ENCODE measurements at regions not wholly inside any gene's neighbourhood (a gene's known extent, or its start where the extent isn't known, plus 50 kb on each side); places are given as distances from the start of the nearest gene placed in this dataset.
"Not testable (repeated sequence)": the region's sequence is repeated elsewhere in the genome, so short reads cannot be mapped to it uniquely, and the experiment has no call there.

- Histone ChIP-seq H3K9ac (ENCODE audit: low read depth, low read length) (no peak overlapping the region), H3K4me1 (ENCODE audit: insufficient read depth, low read length) (peaks cover 13% of the 10 kb centered on the region), H3K9me3 (ENCODE audit: insufficient read depth, low read depth, low read length) (no peaks in the 10 kb centered on the region), H3K36me3 (ENCODE audit: insufficient read depth, low read length) (no peaks in the 10 kb centered on the region), H3K27ac (ENCODE audit: low read depth, low read length) (peak overlapping the region; percentile 28; the same call in 1 of the 2 replicates), H3K4me3 (ENCODE audit: low read length) (no peak overlapping the region), H3K27me3 (ENCODE audit: insufficient read depth, low read length) (no peaks in the 10 kb centered on the region)
- WGBS: 90% methylated on average over 2 of the region's 2 CpGs
Observed at GRCh38 chr2:199570934-199571333, 113.2 kb upstream of the SATB2 start.

- Histone ChIP-seq H3K4me1 (ENCODE audit: insufficient read depth, low read length) (peaks cover 13% of the 10 kb centered on the region), H3K27me3 (ENCODE audit: insufficient read depth, low read length) (no peaks in the 10 kb centered on the region), H3K9me3 (ENCODE audit: insufficient read depth, low read depth, low read length) (no peaks in the 10 kb centered on the region), H3K27ac (ENCODE audit: low read depth, low read length) (no peak overlapping the region), H3K4me3 (ENCODE audit: low read length) (no peak overlapping the region), H3K36me3 (ENCODE audit: insufficient read depth, low read length) (no peaks in the 10 kb centered on the region), H3K9ac (ENCODE audit: low read depth, low read length) (no peak overlapping the region)
- no CpG with 5 or more reads among the region's 1 CpG for WGBS
Observed at GRCh38 chr2:199569336-199569735, 111.6 kb upstream of the SATB2 start.

GRCh38 chr2:199558156-199558555 lies 100.4 kb upstream of the SATB2 start:
- Histone ChIP-seq H3K4me1 (ENCODE audit: insufficient read depth, low read length) (no peaks in the 10 kb centered on the region), H3K9ac (ENCODE audit: low read depth, low read length) (no peak overlapping the region), H3K36me3 (ENCODE audit: insufficient read depth, low read length) (no peaks in the 10 kb centered on the region), H3K4me3 (ENCODE audit: low read length) (no peak overlapping the region), H3K9me3 (ENCODE audit: insufficient read depth, low read depth, low read length) (no peaks in the 10 kb centered on the region), H3K27ac (ENCODE audit: low read depth, low read length) (no peak overlapping the region), H3K27me3 (ENCODE audit: insufficient read depth, low read length) (no peaks in the 10 kb centered on the region)
- WGBS: 94% methylated on average over 13 of the region's 14 CpGs

- Histone ChIP-seq H3K4me3 (ENCODE audit: low read length) (no peak overlapping the region), H3K9me3 (ENCODE audit: insufficient read depth, low read depth, low read length) (no peaks in the 10 kb centered on the region), H3K27ac (ENCODE audit: low read depth, low read length) (no peak overlapping the region), H3K36me3 (ENCODE audit: insufficient read depth, low read length) (no peaks in the 10 kb centered on the region), H3K9ac (ENCODE audit: low read depth, low read length) (no peak overlapping the region), H3K4me1 (ENCODE audit: insufficient read depth, low read length) (no peaks in the 10 kb centered on the region; the same call in 1 of the 2 replicates), H3K27me3 (ENCODE audit: insufficient read depth, low read length) (no peaks in the 10 kb centered on the region)
- 95% methylated on average over 12 of the region's 12 CpGs for WGBS
Observed at GRCh38 chr2:199556527-199557285, 99.0 kb upstream of the SATB2 start.

- whole genome bisulfite sequencing: no CpG with 5 or more reads among the region's 2 CpGs
Observed at GRCh38 chr2:199554026-199554425, 96.3 kb upstream of the SATB2 start.

DNA sequence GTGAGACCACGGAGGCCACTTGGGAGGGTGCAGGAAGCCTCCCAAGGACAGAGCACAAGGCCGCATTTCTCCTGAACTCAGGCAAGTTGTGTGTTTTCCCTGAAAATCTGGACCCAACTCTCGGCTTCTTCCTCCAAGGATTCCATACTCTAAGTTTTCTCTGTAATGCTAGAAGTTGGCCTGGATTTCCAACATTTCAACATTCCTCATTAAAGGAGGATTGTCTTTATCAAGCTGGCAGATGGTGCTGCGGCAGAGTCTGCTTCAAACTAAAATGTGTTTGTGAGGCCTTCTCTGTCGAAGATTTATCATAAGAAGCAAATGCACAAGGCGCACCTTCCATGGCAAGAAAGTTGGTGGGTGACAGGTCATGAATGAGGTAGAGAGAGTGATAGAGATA lies 94.4 kb upstream of the SATB2 start:
- Histone ChIP-seq H3K4me1 (ENCODE audit: insufficient read depth, low read length) (no peaks in the 10 kb centered on the region; the same call in 1 of the 2 replicates), H3K27ac (ENCODE audit: low read depth, low read length) (no peak overlapping the region), H3K9me3 (ENCODE audit: insufficient read depth, low read depth, low read length) (no peaks in the 10 kb centered on the region), H3K4me3 (ENCODE audit: low read length) (no peak overlapping the region), H3K36me3 (ENCODE audit: insufficient read depth, low read length) (no peaks in the 10 kb centered on the region), H3K27me3 (ENCODE audit: insufficient read depth, low read length) (no peaks in the 10 kb centered on the region), H3K9ac (ENCODE audit: low read depth, low read length) (no peak overlapping the region)
- WGBS: 95% methylated on average over 6 of the region's 6 CpGs

More at GRCh38 chr2:199554026-199554425, 96.3 kb upstream of the SATB2 start:
- no peaks in the 10 kb centered on the region for H3K27me3 ChIP-seq (ENCODE audit: insufficient read depth, low read length)
- H3K27ac ChIP-seq (ENCODE audit: low read depth, low read length): no peak overlapping the region
- no peak overlapping the region for H3K4me3 ChIP-seq (ENCODE audit: low read length)
- no peaks in the 10 kb centered on the region for H3K9me3 ChIP-seq (ENCODE audit: insufficient read depth, low read depth, low read length)
- H3K9ac ChIP-seq (ENCODE audit: low read depth, low read length): no peak overlapping the region
- no peaks in the 10 kb centered on the region; the same call in 1 of the 2 replicates for H3K4me1 ChIP-seq (ENCODE audit: insufficient read depth, low read length)
- no peaks in the 10 kb centered on the region for H3K36me3 ChIP-seq (ENCODE audit: insufficient read depth, low read length)

- Histone ChIP-seq H3K4me3 (ENCODE audit: low read length) (no peak overlapping the region), H3K36me3 (ENCODE audit: insufficient read depth, low read length) (no peaks in the 10 kb centered on the region), H3K9ac (ENCODE audit: low read depth, low read length) (no peak overlapping the region), H3K27me3 (ENCODE audit: insufficient read depth, low read length) (no peaks in the 10 kb centered on the region), H3K4me1 (ENCODE audit: insufficient read depth, low read length) (no peaks in the 10 kb centered on the region), H3K27ac (ENCODE audit: low read depth, low read length) (no peak overlapping the region), H3K9me3 (ENCODE audit: insufficient read depth, low read depth, low read length) (no peaks in the 10 kb centered on the region)
- WGBS: 96% methylated on average over 4 of the region's 4 CpGs
Observed at GRCh38 chr2:199543606-199544172, 86.0 kb upstream of the SATB2 start.

- no peaks in the 10 kb centered on the region for H3K4me1 ChIP-seq (ENCODE audit: insufficient read depth, low read length)
- H3K27me3 ChIP-seq (ENCODE audit: insufficient read depth, low read length): no peaks in the 10 kb centered on the region
- WGBS: 95% methylated on average over 7 of the region's 7 CpGs
- no peak overlapping the region for H3K27ac ChIP-seq (ENCODE audit: low read depth, low read length)
- H3K36me3 ChIP-seq (ENCODE audit: insufficient read depth, low read length): no peaks in the 10 kb centered on the region
- no peak overlapping the region for H3K4me3 ChIP-seq (ENCODE audit: low read length)
- H3K9me3 ChIP-seq (ENCODE audit: insufficient read depth, low read depth, low read length): no peaks in the 10 kb centered on the region
- no peak overlapping the region for H3K9ac ChIP-seq (ENCODE audit: low read depth, low read length)
Observed at GRCh38 chr2:199535445-199536177, 77.9 kb upstream of the SATB2 start.

DNA sequence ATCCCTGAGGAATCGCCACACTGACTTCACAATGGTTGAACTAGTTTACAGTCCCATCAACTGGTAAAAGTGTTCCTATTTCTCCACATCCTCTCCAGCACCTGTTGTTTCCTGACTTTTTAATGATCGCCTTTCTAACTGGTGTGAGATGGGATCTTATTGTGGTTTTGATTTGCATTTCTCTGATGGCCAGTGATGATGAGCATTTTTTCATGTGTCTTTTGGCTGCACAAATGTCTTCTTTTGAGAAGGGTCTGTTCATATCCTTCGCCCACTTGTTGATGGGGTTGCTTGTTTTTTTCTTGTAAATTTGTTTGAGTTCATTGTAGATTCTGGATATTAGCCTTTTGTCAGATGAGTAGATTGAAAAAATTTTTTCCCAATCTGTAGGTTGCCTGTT lies 76.1 kb upstream of the SATB2 start:
- 91% methylated on average over 1 of the region's 3 CpGs for WGBS
- H3K27me3 ChIP-seq (ENCODE audit: insufficient read depth, low read length); H3K9ac ChIP-seq (ENCODE audit: low read depth, low read length); H3K4me3 ChIP-seq (ENCODE audit: low read length); H3K9me3 ChIP-seq (ENCODE audit: insufficient read depth, low read depth, low read length); H3K27ac ChIP-seq (ENCODE audit: low read depth, low read length); H3K36me3 ChIP-seq (ENCODE audit: insufficient read depth, low read length); H3K4me1 ChIP-seq (ENCODE audit: insufficient read depth, low read length): not testable (repeated sequence)

DNA sequence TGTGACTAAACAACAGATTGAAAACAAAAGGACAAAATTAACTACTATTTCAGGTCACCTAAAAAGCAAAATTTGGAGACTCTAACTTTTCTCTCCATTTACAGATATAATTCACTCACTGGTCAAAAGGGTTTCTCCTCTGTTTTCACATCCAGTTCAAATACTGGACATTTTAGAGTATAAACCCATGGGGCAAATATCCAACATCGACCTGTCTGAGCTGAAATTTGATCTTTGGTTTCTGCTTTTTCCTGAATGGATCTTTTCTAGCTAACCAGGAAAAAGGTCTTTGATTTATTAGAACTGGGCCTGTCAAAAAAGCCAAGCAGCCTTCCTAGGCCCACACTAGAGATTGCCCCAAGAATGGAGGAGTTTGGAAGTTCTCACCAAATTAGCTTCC lies 69.3 kb upstream of the SATB2 start:
- Histone ChIP-seq H3K27ac (ENCODE audit: low read depth, low read length) (no peak overlapping the region), H3K4me1 (ENCODE audit: insufficient read depth, low read length) (no peaks in the 10 kb centered on the region), H3K9ac (ENCODE audit: low read depth, low read length) (no peak overlapping the region), H3K36me3 (ENCODE audit: insufficient read depth, low read length) (no peaks in the 10 kb centered on the region), H3K9me3 (ENCODE audit: insufficient read depth, low read depth, low read length) (no peaks in the 10 kb centered on the region), H3K27me3 (ENCODE audit: insufficient read depth, low read length) (no peaks in the 10 kb centered on the region), H3K4me3 (ENCODE audit: low read length) (no peak overlapping the region)
- WGBS: 90% methylated on average over 1 of the region's 1 CpG
